ENCODE measurements at regions not wholly inside any gene's neighbourhood (a gene's known extent, or its start where the extent isn't known, plus 50 kb on each side); places are given as distances from the start of the nearest gene placed in this dataset.
"Not testable (repeated sequence)": the region's sequence is repeated elsewhere in the genome, so short reads cannot be mapped to it uniquely, and the experiment has no call there.

DNA sequence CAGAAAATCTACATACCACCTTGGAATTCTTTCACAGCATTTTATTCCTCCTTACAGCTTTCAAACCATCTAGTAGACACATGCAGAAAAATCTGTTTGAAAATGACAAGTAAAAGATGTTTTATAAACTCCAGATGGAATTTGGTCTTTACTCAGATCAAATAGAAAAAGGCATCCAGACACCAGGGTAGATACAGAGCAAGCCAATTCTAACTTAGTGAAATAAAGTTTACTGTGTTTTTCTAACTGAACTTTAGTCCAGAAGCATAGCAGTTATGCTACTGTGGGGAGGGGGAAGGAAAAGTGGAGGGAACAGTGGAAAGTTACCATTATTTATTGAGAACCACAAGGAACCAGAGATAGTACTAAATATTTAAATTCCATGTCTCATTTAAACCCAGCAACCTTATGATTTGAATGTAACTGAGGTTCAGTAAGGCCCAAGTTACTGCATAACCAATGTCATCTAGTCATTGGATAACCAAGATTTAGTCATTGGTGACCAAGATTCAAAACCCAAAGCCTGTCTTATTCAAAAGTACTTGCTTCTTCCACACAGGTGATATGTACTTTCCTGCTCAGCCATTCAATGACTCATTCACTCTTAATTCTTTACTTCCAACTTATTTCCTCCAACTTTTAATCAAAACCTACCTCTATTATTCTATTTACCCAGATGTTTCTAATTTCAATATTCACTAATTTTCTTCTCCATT is 57.7 kb downstream of the RAD51AP2 start:
- DNase-seq (ENCODE audit: low spot score): no peak

- DNase-seq (ENCODE audit: low spot score): no peak
Observed at GRCh38 chr2:17455343-17455742, 62.9 kb downstream of the RAD51AP2 start.

DNA sequence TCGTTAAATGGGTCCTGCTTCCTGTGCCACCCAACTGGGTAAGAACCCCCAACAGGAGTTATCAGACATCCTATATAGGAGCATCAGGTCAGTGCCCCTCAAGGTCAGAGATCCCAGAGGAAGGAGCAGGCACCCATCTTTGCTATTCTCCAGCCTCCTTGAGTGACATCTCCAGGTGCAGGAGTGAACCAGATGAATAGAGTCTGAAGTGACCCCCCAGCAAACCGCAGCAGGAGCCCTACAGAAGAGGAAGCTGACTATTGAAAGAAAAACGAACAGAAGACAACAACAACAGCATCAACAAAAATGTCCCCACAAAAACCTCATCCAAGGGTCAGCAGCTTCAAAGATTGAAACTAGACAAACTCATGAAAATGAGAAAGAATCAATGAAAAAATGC is 72.0 kb downstream of the RAD51AP2 start:
- DNase-seq (ENCODE audit: low spot score): not testable (repeated sequence)

- DNase-seq (ENCODE audit: low spot score): no peak
Observed at GRCh38 chr2:17445744-17446143, 72.5 kb downstream of the RAD51AP2 start.

DNA sequence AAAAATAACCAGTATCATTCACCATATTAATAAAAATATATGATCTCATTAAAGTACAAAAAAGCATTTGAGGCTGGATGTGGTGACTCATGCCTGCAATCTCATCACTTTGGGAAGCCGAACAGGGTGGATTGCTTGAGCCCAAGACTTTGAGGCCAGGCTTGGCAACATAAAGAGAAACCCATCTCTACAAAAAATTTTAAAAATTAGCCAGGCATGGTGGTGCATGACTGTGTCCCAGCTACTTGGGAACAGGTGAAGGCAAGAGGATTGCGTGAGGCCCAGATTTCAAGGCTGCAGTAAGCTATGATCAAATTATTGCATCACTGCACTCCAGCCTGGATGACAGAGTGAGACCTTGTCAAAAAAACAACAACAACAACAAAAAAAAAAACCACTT is 75.9 kb downstream of the RAD51AP2 start:
- DNase-seq (ENCODE audit: low spot score): no peak

GRCh38 chr2:17441790-17442189 is 76.5 kb downstream of the RAD51AP2 start:
- no peak for DNase-seq (ENCODE audit: low spot score)

DNA sequence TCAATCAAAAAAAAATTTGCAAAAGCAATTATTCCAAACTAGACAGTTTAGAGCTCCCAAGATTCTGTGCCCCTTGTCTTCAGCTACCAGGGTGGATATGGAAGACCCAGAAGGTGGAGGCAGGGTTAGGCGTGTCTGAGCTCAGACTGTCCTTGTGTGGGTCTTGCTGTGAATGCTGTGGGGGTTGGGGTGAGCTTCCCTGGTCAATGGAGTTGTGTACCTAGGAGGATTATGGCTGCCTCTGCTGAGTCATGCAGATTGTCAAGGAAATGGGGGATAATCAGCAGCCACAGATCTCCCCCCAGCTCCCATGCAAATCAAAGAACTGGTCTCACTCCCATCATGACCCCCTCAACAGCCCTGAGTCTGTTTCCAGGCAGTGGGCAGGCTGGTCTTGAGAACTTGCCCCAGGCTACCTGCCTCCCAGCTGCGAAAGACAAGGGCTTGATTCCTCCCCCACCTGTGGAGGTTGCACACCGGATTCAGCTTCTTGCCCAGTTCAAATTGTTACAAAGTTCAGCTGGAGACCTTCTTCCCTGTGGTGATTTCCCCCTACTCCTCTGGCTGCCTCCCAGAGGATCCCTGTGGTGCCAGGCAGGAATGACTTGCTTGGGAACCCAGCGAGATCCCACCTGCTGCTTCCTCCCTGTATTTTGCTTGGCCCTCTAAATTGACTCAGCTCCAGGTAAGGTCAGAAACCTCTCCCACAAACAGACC is 77.0 kb downstream of the RAD51AP2 start:
- no peak for DNase-seq (ENCODE audit: low spot score)

GRCh38 chr2:17430326-17430725 is 87.9 kb downstream of the RAD51AP2 start:
- no peak for DNase-seq (ENCODE audit: low spot score)

DNA sequence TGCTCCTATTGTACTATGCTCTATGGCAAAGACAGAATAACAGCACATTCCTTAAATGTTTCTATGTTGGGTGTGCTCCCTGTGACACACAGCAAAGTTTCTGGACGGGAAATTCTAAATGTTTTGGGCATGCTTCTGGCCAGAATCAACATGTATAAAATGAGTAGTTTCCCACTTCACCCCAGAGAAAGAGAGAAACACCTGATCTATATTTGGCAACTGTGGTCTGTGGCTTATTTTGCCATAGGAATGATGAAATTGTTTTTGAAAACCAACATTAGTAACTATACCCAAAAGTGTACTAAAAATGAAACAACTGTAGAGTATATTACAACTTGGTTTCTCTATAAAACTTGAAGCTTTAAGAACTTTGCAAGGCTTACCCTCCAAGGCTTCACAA is 89.1 kb downstream of the RAD51AP2 start:
- peak; percentile 59 for DNase-seq (ENCODE audit: low spot score)

GRCh38 chr2:17427401-17427800 is 90.8 kb downstream of the RAD51AP2 start:
- DNase-seq (ENCODE audit: low spot score): no peak

GRCh38 chr2:17426743-17427142 is 91.5 kb downstream of the RAD51AP2 start:
- no peak for DNase-seq (ENCODE audit: low spot score)

GRCh38 chr2:17422061-17422460 is 96.2 kb downstream of the RAD51AP2 start:
- DNase-seq (ENCODE audit: low spot score): no peak

- peak; percentile 60 for DNase-seq (ENCODE audit: low spot score)
Observed at GRCh38 chr2:17416884-17417391, 101.3 kb downstream of the RAD51AP2 start.

DNA sequence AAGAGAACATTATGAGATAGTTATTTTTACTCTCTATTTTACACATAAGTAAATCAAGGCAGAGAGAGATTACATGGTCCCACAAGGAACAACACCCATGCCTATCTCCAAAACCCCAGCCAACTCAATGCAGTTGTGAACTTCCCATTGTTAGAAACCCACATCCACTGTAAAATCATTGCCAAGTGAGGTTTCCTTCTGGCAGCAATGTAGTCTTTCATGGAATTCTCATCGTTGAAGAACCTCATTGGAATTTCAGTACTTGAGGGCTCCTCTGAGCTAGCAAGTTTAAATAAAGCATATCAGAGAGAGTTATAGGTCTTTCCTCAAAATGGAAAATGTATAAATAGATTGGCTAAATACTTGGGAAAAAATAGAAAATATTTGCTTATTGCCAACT is 105.2 kb downstream of the RAD51AP2 start:
- DNase-seq (ENCODE audit: low spot score): peak; percentile 15

- no peak for DNase-seq (ENCODE audit: low spot score)
Observed at GRCh38 chr2:17401096-17401495, 117.1 kb downstream of the RAD51AP2 start.

GRCh38 chr2:17398770-17399169 is 119.5 kb downstream of the RAD51AP2 start:
- DNase-seq (ENCODE audit: low spot score): no peak

GRCh38 chr2:17388798-17389197 is 129.4 kb downstream of the RAD51AP2 start:
- DNase-seq (ENCODE audit: low spot score): peak; percentile 26

DNA sequence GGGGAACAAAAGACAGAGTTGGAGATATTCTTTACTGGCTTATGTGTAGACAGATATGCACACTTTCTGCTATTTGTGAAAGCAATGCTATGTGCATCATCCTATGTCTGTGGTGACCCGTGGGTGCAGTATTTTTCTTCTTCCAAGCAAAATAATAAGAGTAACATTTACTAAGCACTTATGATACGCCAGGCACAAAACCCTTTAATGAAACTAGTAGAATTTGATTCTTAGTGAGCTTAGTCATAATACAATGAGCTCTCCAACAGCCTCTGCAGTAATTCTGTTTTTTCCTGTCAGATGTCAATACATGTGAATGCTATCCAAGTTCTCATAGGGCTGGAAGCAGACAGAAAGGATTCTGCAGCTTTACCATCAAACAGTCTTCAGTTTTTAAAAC is 130.6 kb downstream of the RAD51AP2 start:
- DNase-seq (ENCODE audit: low spot score): no peak

- no peak for DNase-seq (ENCODE audit: low spot score)
Observed at GRCh38 chr2:17386771-17387170, 131.5 kb downstream of the RAD51AP2 start.

GRCh38 chr2:17380003-17380402 is 138.2 kb downstream of the RAD51AP2 start:
- DNase-seq (ENCODE audit: low spot score): no peak

DNA sequence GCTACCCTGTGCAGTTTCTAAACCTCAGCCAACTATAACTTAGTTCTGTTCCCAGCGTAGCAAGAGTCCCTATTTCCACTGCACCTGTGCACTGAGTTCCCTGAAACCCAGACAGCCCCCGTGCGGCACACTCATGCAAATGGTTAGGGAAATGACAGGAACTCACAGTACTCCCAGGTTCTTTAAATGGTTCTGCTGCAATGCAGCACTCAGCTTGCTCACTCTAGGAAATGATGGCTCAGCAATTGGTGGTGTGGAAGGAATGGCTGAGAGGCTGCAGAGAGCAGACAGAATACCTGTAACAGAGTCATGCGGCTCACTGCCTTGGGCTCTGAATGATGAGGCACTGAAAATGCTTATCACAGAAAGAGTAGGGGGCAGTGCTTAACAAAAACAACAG is 143.0 kb downstream of the RAD51AP2 start:
- DNase-seq (ENCODE audit: low spot score): no peak

- peak; percentile 63 for DNase-seq (ENCODE audit: low spot score)
Observed at GRCh38 chr2:17373741-17374140, 144.5 kb downstream of the RAD51AP2 start.

GRCh38 chr2:17373041-17373440 is 145.2 kb downstream of the RAD51AP2 start:
- DNase-seq (ENCODE audit: low spot score): peak; percentile 66

DNA sequence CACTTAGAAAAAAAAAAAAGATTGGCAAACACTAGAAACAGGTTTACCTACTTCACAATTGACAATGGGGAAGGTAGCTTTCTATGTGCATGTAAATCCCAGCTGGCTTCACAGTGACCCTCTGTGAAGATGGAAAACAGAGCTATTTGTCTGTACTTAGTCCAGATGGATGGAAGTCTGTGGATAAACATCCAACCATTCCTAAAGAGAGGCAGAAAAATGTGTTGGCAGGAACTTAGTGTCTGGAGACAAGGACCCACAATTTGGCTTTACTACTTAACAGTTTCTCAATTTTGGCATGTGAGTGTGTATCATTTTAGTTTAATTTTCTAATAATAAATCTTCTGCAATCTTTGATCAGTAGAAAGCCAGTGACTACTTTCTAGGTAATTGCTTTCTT is 154.4 kb downstream of the RAD51AP2 start:
- DNase-seq (ENCODE audit: low spot score): no peak

Data from GM03348 (cell line).